Tibial artery (tissue), 4 donors: ENCODE measurements at regions not wholly inside any gene's neighbourhood (a gene's known extent, or its start where the extent isn't known, plus 50 kb on each side); places are given as distances from the start of the nearest gene placed in this dataset.

ENCODE experiments used
- DNase-seq, 2 donors: peaks; one replicate each; pipeline ENCODE4 v3.0.0-alpha.2; 2019
- H3K27ac ChIP-seq, 2 donors: fragments of 200-600 bp; sonication (generic) in 1 of 2; 1 replicate in 1 of 2; 2 replicates in 1 of 2; pipeline ENCODE4 v1.5.1; 2018 to 2019; ENCODE audit warnings: mild to moderate bottlenecking in 1 of 2
- H3K27me3 ChIP-seq, 2 donors: fragments of 200-600 bp; sonication (generic) in 1 of 2; one replicate each; pipeline versions ENCODE4 v1.5.1 to v1.6.0; 2016 to 2019
- H3K36me3 ChIP-seq, 3 donors: fragments of 200-600 bp; sonication (generic) in 2 of 3; one replicate each; pipeline ENCODE4 v1.5.1; 2016 to 2019; ENCODE audit warnings: mild to moderate bottlenecking in 2 of 3
- H3K4me1 ChIP-seq, 4 donors: fragments of 200-600 bp; sonication (generic) in 2 of 4; 1 replicate in 3 of 4; 2 replicates in 1 of 4; pipeline ENCODE4 v1.5.1; 2016 to 2019
- H3K4me3 ChIP-seq, 2 donors: fragments of 200-600 bp; sonication (generic) in 1 of 2; 1 replicate in 1 of 2; 2 replicates in 1 of 2; pipeline ENCODE4 v1.5.1; 2018 to 2019; ENCODE audit warnings: mild to moderate bottlenecking in 2 of 2
- H3K9me3 ChIP-seq, 3 donors: fragments of 200-600 bp; sonication (generic) in 1 of 3; one replicate each; pipeline ENCODE4 v1.5.1; 2016 to 2019
- intact Hi-C: fragments of 100-400 bp; cut with DNase I; formaldehyde crosslinking; loops from one replicate; pipeline ENCODE4 v1.15.0; 2023; ENCODE audit warnings: low total_unique reads
- TF ChIP-seq, protein P1 (sequence below), 2 experiments: fragments of 200-600 bp in 1 of 2; fragments of 450-650 bp in 1 of 2; IDR thresholded peaks; one replicate each; pipeline ENCODE4 v1.5.1; 2017 to 2019; ENCODE audit warnings: antibody characterized with exemption in 2 of 2, mild to moderate bottlenecking in 1 of 2, moderate library complexity in 1 of 2

DNA sequence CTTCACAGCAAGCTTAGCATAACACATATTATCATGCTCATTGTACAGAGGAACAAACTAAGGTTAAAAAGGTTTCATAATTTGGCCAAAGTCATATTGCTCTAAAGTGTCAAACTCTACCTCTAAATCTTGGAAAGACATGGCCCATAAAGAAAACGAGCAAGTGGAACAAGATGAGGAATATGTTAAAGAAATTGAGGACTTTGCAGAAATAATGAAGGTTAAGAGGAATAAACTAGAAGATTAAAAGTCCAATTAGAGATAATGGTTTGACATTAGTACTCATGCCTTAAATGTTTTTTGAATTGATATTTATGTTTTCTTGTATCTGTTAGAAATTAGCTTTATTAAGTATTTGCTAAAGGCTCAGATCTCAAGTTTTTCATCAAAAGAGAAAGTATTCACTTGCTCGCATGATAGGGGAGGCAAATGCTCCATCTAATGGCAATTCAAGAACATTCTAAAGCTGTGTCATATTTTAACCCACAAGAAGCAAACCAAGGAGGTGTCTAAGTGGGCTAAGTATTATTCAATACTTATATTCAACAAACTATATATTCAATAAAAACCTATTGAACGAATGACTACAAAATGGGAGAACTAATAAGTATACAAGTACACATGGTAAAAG is 192.9 kb upstream of the SPTLC3 start:
- Histone ChIP-seq H3K9me3 (no peaks in the 10 kb centered on the region), H3K4me1 (peaks cover 0 to 3% (median under 1%) of the 10 kb centered on the region in 4 donors), H3K27ac (no peak overlapping the region), H3K36me3 (no peaks in the 10 kb centered on the region), H3K4me3 (no peak overlapping the region), H3K27me3 (no peaks in the 10 kb centered on the region)
- DNase-seq: no peak
- TF ChIP-seq, protein P1, sequence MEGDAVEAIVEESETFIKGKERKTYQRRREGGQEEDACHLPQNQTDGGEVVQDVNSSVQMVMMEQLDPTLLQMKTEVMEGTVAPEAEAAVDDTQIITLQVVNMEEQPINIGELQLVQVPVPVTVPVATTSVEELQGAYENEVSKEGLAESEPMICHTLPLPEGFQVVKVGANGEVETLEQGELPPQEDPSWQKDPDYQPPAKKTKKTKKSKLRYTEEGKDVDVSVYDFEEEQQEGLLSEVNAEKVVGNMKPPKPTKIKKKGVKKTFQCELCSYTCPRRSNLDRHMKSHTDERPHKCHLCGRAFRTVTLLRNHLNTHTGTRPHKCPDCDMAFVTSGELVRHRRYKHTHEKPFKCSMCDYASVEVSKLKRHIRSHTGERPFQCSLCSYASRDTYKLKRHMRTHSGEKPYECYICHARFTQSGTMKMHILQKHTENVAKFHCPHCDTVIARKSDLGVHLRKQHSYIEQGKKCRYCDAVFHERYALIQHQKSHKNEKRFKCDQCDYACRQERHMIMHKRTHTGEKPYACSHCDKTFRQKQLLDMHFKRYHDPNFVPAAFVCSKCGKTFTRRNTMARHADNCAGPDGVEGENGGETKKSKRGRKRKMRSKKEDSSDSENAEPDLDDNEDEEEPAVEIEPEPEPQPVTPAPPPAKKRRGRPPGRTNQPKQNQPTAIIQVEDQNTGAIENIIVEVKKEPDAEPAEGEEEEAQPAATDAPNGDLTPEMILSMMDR (IDR thresholded peaks at IDR 0.05): no peak
- intact Hi-C loops: no loop called here

DNA sequence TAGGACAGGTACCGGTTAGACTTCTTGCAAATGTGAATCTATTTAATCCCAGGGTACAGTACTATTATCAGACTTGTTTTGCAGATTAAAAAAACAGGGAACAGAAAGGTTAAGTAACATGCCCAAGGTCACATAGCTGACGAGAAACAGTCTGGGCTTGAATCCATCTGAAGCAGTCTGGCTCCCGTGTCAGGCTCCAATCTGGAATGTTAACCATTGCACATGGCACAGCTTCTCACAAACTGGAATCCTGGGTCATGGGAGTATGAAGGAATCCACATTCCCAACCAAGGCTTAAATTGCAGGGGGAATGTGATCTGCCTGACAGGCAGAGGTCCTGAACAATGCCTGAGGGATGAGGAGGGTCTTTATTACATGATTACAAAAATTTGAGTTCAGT is 187.5 kb upstream of the SPTLC3 start:
- H3K27me3 ChIP-seq: no peaks in the 10 kb centered on the region
- H3K4me3 ChIP-seq: no peak overlapping the region
- no peaks in the 10 kb centered on the region for H3K36me3 ChIP-seq
- intact Hi-C loops: no loop called here
- no peak overlapping the region for H3K27ac ChIP-seq
- TF ChIP-seq, protein P1 (IDR thresholded peaks at IDR 0.05): no peak
- H3K9me3 ChIP-seq: no peaks in the 10 kb centered on the region
- peaks cover 0 to 25% (median 3%) of the 10 kb centered on the region in 4 donors for H3K4me1 ChIP-seq
- DNase-seq: no peak

DNA sequence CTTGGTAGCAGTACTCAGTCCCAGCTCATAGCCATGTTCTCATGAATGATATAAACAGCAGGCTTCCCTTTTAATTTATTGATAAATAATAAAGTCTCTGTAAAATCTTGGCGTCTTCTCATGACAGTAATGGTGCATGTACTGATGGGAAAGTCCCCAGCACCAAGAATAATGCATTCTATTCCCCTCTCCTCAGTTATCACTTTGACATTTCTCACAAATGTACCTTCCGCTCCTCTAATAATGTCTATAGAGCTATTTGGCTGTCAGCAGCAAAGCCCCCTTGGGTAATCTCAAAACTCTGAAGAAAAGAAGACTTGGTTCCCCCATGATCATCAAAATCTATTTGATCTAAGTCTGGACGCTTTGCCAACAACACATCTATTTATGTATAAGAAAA is 185.0 kb upstream of the SPTLC3 start:
- Histone ChIP-seq H3K9me3 (no peaks in the 10 kb centered on the region), H3K4me1 (peaks cover 0 to 25% (median 3%) of the 10 kb centered on the region in 4 donors), H3K36me3 (no peaks in the 10 kb centered on the region), H3K27me3 (no peaks in the 10 kb centered on the region), H3K27ac (no peak overlapping the region), H3K4me3 (no peak overlapping the region)
- intact Hi-C loops: no loop called here
- no peak for DNase-seq
- TF ChIP-seq, protein P1 (IDR thresholded peaks at IDR 0.05): no peak

DNA sequence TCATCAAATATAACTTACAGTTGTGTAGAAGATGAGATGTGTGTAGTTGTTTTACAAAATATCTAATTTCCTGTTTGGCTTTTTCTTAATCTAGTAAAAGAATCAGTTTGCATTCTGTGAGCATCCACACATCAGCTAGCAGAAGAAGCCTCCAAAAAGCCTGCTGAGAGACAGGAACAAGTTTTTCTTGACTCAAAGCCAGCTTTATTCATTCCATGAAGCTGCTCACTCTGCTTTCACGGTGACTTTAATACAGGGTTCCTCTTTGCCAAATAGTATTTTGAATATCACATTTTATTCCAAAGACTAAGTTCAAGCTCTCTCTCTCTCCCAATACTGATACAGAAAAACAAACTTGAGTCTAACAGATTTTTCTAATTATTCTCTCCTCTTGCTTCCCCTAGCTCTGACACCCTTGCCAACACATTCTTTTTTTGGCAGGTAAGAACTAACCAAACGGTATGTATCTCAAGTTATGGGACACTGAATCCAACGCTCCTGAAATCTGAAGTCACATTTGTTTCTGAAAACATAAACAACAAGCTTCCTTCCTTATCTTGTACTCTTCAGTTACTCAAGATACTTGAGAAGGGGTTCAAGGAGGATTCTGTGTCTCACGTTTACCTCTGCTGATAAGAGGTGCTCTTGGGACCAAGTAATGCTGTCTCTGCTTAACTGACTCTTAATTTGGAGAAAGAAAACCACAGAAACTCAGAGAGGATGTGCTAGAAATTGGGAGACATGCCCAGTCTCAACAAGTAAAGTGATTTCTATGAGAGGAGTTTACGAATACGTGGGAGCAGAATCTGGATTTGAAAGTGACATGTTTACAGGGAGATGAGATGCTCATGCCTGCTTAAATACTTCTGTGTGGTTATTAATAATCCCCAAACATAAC is 184.2 kb upstream of the SPTLC3 start:
- intact Hi-C loops: no loop called here
- Histone ChIP-seq H3K27ac (no peak overlapping the region), H3K27me3 (no peaks in the 10 kb centered on the region), H3K36me3 (no peaks in the 10 kb centered on the region), H3K9me3 (no peaks in the 10 kb centered on the region), H3K4me1 (peaks cover 0 to 25% (median 3%) of the 10 kb centered on the region in 4 donors), H3K4me3 (no peak overlapping the region)
- no peak for DNase-seq
- TF ChIP-seq, protein P1 (IDR thresholded peaks at IDR 0.05): no peak

DNA sequence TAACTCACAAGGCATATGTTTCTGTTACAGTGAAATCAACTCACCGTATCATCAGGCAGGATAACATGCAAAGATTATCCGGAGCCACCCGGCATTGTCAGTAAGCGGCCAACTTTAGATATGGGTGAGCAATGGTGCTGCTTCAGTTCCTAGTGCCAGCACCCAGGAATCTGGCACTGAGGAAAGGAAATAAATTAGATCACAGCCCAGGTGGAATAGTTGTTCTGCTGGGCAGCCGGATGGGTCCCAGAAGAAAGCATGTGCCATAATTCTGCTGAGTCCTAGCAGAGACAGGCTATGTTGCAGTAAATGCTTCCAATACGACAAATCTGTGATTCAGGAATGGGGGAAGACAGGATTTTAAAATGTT is 183.6 kb upstream of the SPTLC3 start:
- H3K36me3 ChIP-seq: no peaks in the 10 kb centered on the region
- no peak overlapping the region for H3K4me3 ChIP-seq
- DNase-seq: no peak
- H3K27ac ChIP-seq: no peak overlapping the region
- peaks cover 0 to 25% (median 3%) of the 10 kb centered on the region in 4 donors for H3K4me1 ChIP-seq
- intact Hi-C loops: no loop called here
- TF ChIP-seq, protein P1 (IDR thresholded peaks at IDR 0.05): no peak
- no peaks in the 10 kb centered on the region for H3K9me3 ChIP-seq
- H3K27me3 ChIP-seq: no peaks in the 10 kb centered on the region
